K562 (cell line): ENCODE measurements at regions not wholly inside any gene's neighbourhood (a gene's known extent, or its start where the extent isn't known, plus 50 kb on each side); places are given as distances from the start of the nearest gene placed in this dataset.

Experiments used
- ATF7 ChIP-seq: fragments of 450-650 bp; IDR thresholded peaks from 2 replicates; pipeline ENCODE4 v1.7.1; 2014; ENCODE audit warnings: mild to moderate bottlenecking, moderate library complexity
- E2F6 ChIP-seq, 2 experiments: IDR thresholded peaks; 2 replicates each; pipeline ENCODE4 v1.6.1; 2011; ENCODE audit warnings: borderline replicate concordance in 1 of 2, control low read depth in 1 of 2, low read depth in 1 of 2, low read length in 1 of 2, mild to moderate bottlenecking in 1 of 2, mixed read lengths in 1 of 2, moderate library complexity in 1 of 2; ENCODE audit not compliant: insufficient read depth in 1 of 2, insufficient read length in 1 of 2, poor library complexity in 1 of 2, severe bottlenecking in 1 of 2; ENCODE audit errors: extremely low read depth in 1 of 2
- ETS2 ChIP-seq: IDR thresholded peaks from 2 replicates; pipeline ENCODE4 v1.6.1; 2016; ENCODE audit warnings: borderline replicate concordance, missing genetic modification characterization, mild to moderate bottlenecking, moderate library complexity, missing compliant biosample characterization; ENCODE audit not compliant: poor library complexity, severe bottlenecking
- PML ChIP-seq: IDR thresholded peaks from 2 replicates; pipeline ENCODE4 v1.6.1; 2012; ENCODE audit warnings: low read length, inconsistent platforms
- POLR2AphosphoS5 ChIP-seq: IDR thresholded peaks from 2 replicates; pipeline ENCODE4 v1.6.1; 2011; ENCODE audit warnings: mild to moderate bottlenecking, low read depth, low read length, moderate library complexity; ENCODE audit not compliant: control insufficient read depth, insufficient read depth
- ZNF224 ChIP-seq: sonication (generic); formaldehyde crosslinking; IDR thresholded peaks from 2 replicates; pipeline ENCODE4 v1.8.0; 2022; ENCODE audit warnings: mild to moderate bottlenecking, missing genetic modification reagents
- TF ChIP-seq, protein P1 (sequence below): fragments of 450-650 bp; conservative IDR thresholded peaks from 2 replicates; pipeline ENCODE4 v1.6.1; 2016; ENCODE audit warnings: missing genetic modification characterization, low read depth, mild to moderate bottlenecking, control low read depth, missing compliant biosample characterization
- TF ChIP-seq, protein P2 (sequence below): sonication (generic); formaldehyde crosslinking; IDR thresholded peaks from 2 replicates; pipeline ENCODE4 v1.5.0; 2020; ENCODE audit warnings: missing genetic modification reagents

DNA sequence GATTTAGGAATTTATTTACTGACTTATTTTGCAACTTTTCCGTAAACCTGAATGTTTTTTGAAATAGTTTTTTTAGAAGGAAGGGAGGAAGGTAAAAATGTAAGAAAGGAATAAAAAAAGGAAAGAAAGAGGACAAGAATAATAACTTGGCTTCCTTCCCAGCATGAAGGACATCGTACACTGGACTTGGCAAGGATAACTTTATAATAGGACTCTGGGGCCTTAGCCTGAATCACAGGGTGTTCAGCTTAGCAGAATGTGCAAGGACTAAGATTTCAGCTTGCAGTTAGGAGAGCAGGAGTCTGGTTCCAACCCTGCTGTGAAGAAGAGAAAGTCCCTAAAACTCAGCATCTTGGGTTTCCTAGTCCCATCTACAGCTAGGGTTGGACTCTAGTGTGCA is 1053.3 kb downstream of the VRK1 start:
- TF ChIP-seq, protein P1, sequence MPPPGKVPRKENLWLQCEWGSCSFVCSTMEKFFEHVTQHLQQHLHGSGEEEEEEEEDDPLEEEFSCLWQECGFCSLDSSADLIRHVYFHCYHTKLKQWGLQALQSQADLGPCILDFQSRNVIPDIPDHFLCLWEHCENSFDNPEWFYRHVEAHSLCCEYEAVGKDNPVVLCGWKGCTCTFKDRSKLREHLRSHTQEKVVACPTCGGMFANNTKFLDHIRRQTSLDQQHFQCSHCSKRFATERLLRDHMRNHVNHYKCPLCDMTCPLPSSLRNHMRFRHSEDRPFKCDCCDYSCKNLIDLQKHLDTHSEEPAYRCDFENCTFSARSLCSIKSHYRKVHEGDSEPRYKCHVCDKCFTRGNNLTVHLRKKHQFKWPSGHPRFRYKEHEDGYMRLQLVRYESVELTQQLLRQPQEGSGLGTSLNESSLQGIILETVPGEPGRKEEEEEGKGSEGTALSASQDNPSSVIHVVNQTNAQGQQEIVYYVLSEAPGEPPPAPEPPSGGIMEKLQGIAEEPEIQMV = no peak
- TF ChIP-seq E2F6 (IDR thresholded peaks at IDR 0.05; ENCODE audit: borderline replicate concordance in 1 of 2, extremely low read depth in 1 of 2, insufficient read depth in 1 of 2, insufficient read length in 1 of 2, low read depth in 1 of 2, low read length in 1 of 2, poor library complexity in 1 of 2, severe bottlenecking in 1 of 2) (no peak), POLR2AphosphoS5 (no peak), ETS2 (tag) (no peak), ZNF224 (CRISPR knock-in tag) (no peak), PML (no peak), ATF7 (no peak)
- TF ChIP-seq, protein P2, sequence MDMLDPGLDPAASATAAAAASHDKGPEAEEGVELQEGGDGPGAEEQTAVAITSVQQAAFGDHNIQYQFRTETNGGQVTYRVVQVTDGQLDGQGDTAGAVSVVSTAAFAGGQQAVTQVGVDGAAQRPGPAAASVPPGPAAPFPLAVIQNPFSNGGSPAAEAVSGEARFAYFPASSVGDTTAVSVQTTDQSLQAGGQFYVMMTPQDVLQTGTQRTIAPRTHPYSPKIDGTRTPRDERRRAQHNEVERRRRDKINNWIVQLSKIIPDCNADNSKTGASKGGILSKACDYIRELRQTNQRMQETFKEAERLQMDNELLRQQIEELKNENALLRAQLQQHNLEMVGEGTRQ = no peak
